ENCODE measurements at regions not wholly inside any gene's neighbourhood (a gene's known extent, or its start where the extent isn't known, plus 50 kb on each side); places are given as distances from the start of the nearest gene placed in this dataset.

GRCh38 chr4:155081222-155081621, 127.2 kb upstream of the NPY2R start:
- Histone ChIP-seq H3K79me2 (ENCODE audit: control insufficient read depth, low read length) (no peaks in the 10 kb centered on the region), H3K4me3 (ENCODE audit: low read length) (no peak overlapping the region), H3K4me1 (ENCODE audit: control insufficient read depth, low read length) (no peaks in the 10 kb centered on the region), H3K9me3 (ENCODE audit: control insufficient read depth, insufficient read depth, low read length) (no peaks in the 10 kb centered on the region), H3K27me3 (ENCODE audit: control insufficient read depth, low read length) (no peaks in the 10 kb centered on the region), H3K9me2 (replicated peaks; ENCODE audit: control insufficient read depth, low read length) (no peaks in the 10 kb centered on the region), H3F3A (ENCODE audit: control insufficient read depth, insufficient read depth) (no peaks in the 10 kb centered on the region), H4K20me1 (ENCODE audit: control insufficient read depth, insufficient read depth, low read depth, low read length) (no peaks in the 10 kb centered on the region), H3K27ac (ENCODE audit: low read depth, low read length) (no peak overlapping the region), H3K36me3 (ENCODE audit: control insufficient read depth, low read length) (no peaks in the 10 kb centered on the region), H3K4me2 (ENCODE audit: low read length) (no peak overlapping the region)
- TF ChIP-seq CTCF (IDR thresholded peaks at IDR 0.05; ENCODE audit: low read depth, low read length, poor library complexity, severe bottlenecking) = no peak
- TF ChIP-seq EZH2phosphoT487 (IDR thresholded peaks at IDR 0.05; ENCODE audit: borderline replicate concordance, low read length) = no peak

GRCh38 chr4:155085843-155086530, 122.4 kb upstream of the NPY2R start:
- no peaks in the 10 kb centered on the region for H3K79me2 ChIP-seq (ENCODE audit: control insufficient read depth, low read length)
- no peaks in the 10 kb centered on the region for H4K20me1 ChIP-seq (ENCODE audit: control insufficient read depth, insufficient read depth, low read depth, low read length)
- H3F3A ChIP-seq (ENCODE audit: control insufficient read depth, insufficient read depth) = no peaks in the 10 kb centered on the region
- H3K9me2 ChIP-seq (replicated peaks; ENCODE audit: control insufficient read depth, low read length) = no peaks in the 10 kb centered on the region
- H3K27ac ChIP-seq (ENCODE audit: low read depth, low read length) = no peak overlapping the region
- TF ChIP-seq CTCF (IDR thresholded peaks at IDR 0.05; ENCODE audit: low read depth, low read length, poor library complexity, severe bottlenecking) = no peak
- no peak for TF ChIP-seq EZH2phosphoT487 (IDR thresholded peaks at IDR 0.05; ENCODE audit: borderline replicate concordance, low read length)
- H3K27me3 ChIP-seq (ENCODE audit: control insufficient read depth, low read length) = no peaks in the 10 kb centered on the region
- H3K36me3 ChIP-seq (ENCODE audit: control insufficient read depth, low read length) = no peaks in the 10 kb centered on the region
- H3K4me1 ChIP-seq (ENCODE audit: control insufficient read depth, low read length) = no peaks in the 10 kb centered on the region
- H3K9me3 ChIP-seq (ENCODE audit: control insufficient read depth, insufficient read depth, low read length) = no peaks in the 10 kb centered on the region
- H3K4me3 ChIP-seq (ENCODE audit: low read length) = no peak overlapping the region
- H3K4me2 ChIP-seq (ENCODE audit: low read length) = no peak overlapping the region

- Histone ChIP-seq H3K4me2 (ENCODE audit: low read length) (no peak overlapping the region), H3K4me3 (ENCODE audit: low read length) (no peak overlapping the region), H3K4me1 (ENCODE audit: control insufficient read depth, low read length) (no peaks in the 10 kb centered on the region), H3K27ac (ENCODE audit: low read depth, low read length) (no peak overlapping the region), H4K20me1 (ENCODE audit: control insufficient read depth, insufficient read depth, low read depth, low read length) (no peaks in the 10 kb centered on the region), H3K79me2 (ENCODE audit: control insufficient read depth, low read length) (no peaks in the 10 kb centered on the region), H3K27me3 (ENCODE audit: control insufficient read depth, low read length) (no peaks in the 10 kb centered on the region), H3K9me2 (replicated peaks; ENCODE audit: control insufficient read depth, low read length) (no peaks in the 10 kb centered on the region), H3K9me3 (ENCODE audit: control insufficient read depth, insufficient read depth, low read length) (no peaks in the 10 kb centered on the region), H3F3A (ENCODE audit: control insufficient read depth, insufficient read depth) (no peaks in the 10 kb centered on the region), H3K36me3 (ENCODE audit: control insufficient read depth, low read length) (no peaks in the 10 kb centered on the region)
- TF ChIP-seq CTCF (IDR thresholded peaks at IDR 0.05; ENCODE audit: low read depth, low read length, poor library complexity, severe bottlenecking) (no peak), EZH2phosphoT487 (IDR thresholded peaks at IDR 0.05; ENCODE audit: borderline replicate concordance, low read length) (no peak)
These were observed 114.1 kb upstream of the NPY2R start for GRCh38 chr4:155094201-155094820.
